Osteocyte (in vitro differentiated cells): ENCODE measurements at regions not wholly inside any gene's neighbourhood (a gene's known extent, or its start where the extent isn't known, plus 50 kb on each side); places are given as distances from the start of the nearest gene placed in this dataset.

Experiments used
- DNase-seq: peaks from one replicate; pipeline ENCODE4 v3.0.0; 2021; ENCODE audit warnings: mixed read lengths; ENCODE audit not compliant: unreplicated experiment; ENCODE audit errors: extremely low spot score
- H3K27ac Mint-ChIP-seq: one replicate; pipeline ENCODE4 v1.8.0; 2021; ENCODE audit warnings: mild to moderate bottlenecking, mixed read lengths; ENCODE audit not compliant: unreplicated experiment
- H3K27me3 Mint-ChIP-seq: one replicate; pipeline ENCODE4 v1.8.0; 2021; ENCODE audit warnings: mixed read lengths; ENCODE audit not compliant: unreplicated experiment
- H3K36me3 Mint-ChIP-seq: one replicate; pipeline ENCODE4 v1.8.0; 2021; ENCODE audit warnings: mixed read lengths; ENCODE audit not compliant: unreplicated experiment
- H3K4me1 Mint-ChIP-seq: one replicate; pipeline ENCODE4 v1.8.0; 2021; ENCODE audit warnings: mixed read lengths; ENCODE audit not compliant: unreplicated experiment
- H3K4me3 Mint-ChIP-seq: one replicate; pipeline ENCODE4 v1.8.0; 2021; ENCODE audit warnings: mild to moderate bottlenecking, moderate library complexity, mixed read lengths; ENCODE audit not compliant: unreplicated experiment
- H3K9me3 Mint-ChIP-seq: one replicate; pipeline ENCODE4 v1.8.0; 2021; ENCODE audit warnings: mixed read lengths; ENCODE audit not compliant: unreplicated experiment
- CTCF ChIP-seq: fragments of 200-600 bp; sonication (generic); IDR thresholded peaks from 2 replicates; pipeline ENCODE4 v1.5.0; 2021; ENCODE audit warnings: antibody characterized with exemption, mild to moderate bottlenecking, moderate library complexity

- Mint-ChIP-seq H3K4me1 (no peaks in the 10 kb centered on the region), H3K36me3 (no peaks in the 10 kb centered on the region), H3K9me3 (peaks cover 50% of the 10 kb centered on the region), H3K4me3 (no peak overlapping the region), H3K27ac (no peak overlapping the region), H3K27me3 (no peaks in the 10 kb centered on the region)
- no peak for DNase-seq
- no peak for TF ChIP-seq CTCF
Observed at GRCh38 chr18:4750393-4751346, 295.6 kb upstream of the DLGAP1 start.

GRCh38 chr18:4748975-4749374 lies 293.9 kb upstream of the DLGAP1 start:
- DNase-seq: no peak
- H3K4me3 Mint-ChIP-seq: no peak overlapping the region
- H3K27me3 Mint-ChIP-seq: no peaks in the 10 kb centered on the region
- TF ChIP-seq CTCF: no peak
- no peaks in the 10 kb centered on the region for H3K4me1 Mint-ChIP-seq
- no peak overlapping the region for H3K27ac Mint-ChIP-seq
- H3K36me3 Mint-ChIP-seq: no peaks in the 10 kb centered on the region
- H3K9me3 Mint-ChIP-seq: peaks cover 52% of the 10 kb centered on the region

- no peak for DNase-seq
- Mint-ChIP-seq H3K9me3 (peaks cover 36% of the 10 kb centered on the region), H3K27ac (no peak overlapping the region), H3K4me3 (no peak overlapping the region), H3K4me1 (no peaks in the 10 kb centered on the region), H3K27me3 (no peaks in the 10 kb centered on the region), H3K36me3 (no peaks in the 10 kb centered on the region)
- no peak for TF ChIP-seq CTCF
Observed at GRCh38 chr18:4734903-4735302, 279.8 kb upstream of the DLGAP1 start.

- TF ChIP-seq CTCF: no peak
- Mint-ChIP-seq H3K27me3 (no peaks in the 10 kb centered on the region), H3K27ac (no peak overlapping the region), H3K9me3 (peaks cover 40% of the 10 kb centered on the region), H3K36me3 (no peaks in the 10 kb centered on the region), H3K4me1 (no peaks in the 10 kb centered on the region), H3K4me3 (no peak overlapping the region)
- no peak for DNase-seq
Observed at GRCh38 chr18:4734021-4734420, 278.9 kb upstream of the DLGAP1 start.

DNA sequence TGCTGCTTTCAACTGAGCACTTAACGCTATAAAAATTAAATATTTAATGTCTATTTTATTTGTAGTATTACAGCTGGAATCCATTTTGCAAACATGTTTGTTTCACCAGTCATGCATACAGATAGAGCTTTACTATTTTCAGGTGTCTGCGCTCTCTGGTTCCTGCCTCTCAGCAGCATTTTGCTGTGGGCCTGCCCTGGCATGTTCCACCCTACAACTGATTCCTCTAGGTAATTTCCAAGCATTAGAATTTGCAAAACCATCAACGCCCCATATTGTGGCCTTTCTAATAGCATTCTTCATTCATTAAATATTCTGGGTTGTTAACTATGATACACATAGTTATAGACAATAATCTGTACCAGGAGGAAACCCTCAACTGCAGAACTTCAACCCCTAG lies 266.4 kb upstream of the DLGAP1 start:
- no peaks in the 10 kb centered on the region for H3K36me3 Mint-ChIP-seq
- no peak for TF ChIP-seq CTCF
- no peak for DNase-seq
- H3K27ac Mint-ChIP-seq: no peak overlapping the region
- no peak overlapping the region for H3K4me3 Mint-ChIP-seq
- peaks cover 27% of the 10 kb centered on the region for H3K9me3 Mint-ChIP-seq
- H3K27me3 Mint-ChIP-seq: no peaks in the 10 kb centered on the region
- no peaks in the 10 kb centered on the region for H3K4me1 Mint-ChIP-seq
